ENCODE measurements at regions not wholly inside any gene's neighbourhood (a gene's known extent, or its start where the extent isn't known, plus 50 kb on each side); places are given as distances from the start of the nearest gene placed in this dataset.

DNA sequence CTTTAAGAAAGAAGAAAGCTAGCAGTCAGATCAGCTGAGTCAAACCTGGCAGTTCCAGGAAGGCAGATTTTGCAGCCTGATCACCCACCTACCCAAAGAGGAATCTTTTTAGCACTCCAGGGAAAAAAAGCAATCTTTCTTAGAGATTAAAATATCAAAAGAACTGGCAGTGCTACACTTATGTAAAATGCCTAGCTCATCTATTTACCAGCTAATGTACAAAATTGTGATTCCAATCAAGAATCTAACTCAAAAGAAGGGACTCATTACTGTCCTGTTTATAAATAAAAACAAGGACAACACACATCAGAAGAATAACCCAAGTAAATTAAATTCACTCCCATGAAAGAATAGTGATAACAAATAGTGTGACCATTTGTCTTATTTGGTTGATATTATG is 222.4 kb upstream of the ERCC4 start:
- TF ChIP-seq CTCF (IDR thresholded peaks at IDR 0.05 in 2 of 3, conservative IDR thresholded peaks at IDR 0.05 in 1 of 3; ENCODE audit: insufficient read depth in 2 of 3, low read depth in 1 of 3, low read length in 3 of 3), result no peak
- no peak for TF ChIP-seq ZSCAN29 (IDR thresholded peaks at IDR 0.05)
- TF ChIP-seq, protein P1, sequence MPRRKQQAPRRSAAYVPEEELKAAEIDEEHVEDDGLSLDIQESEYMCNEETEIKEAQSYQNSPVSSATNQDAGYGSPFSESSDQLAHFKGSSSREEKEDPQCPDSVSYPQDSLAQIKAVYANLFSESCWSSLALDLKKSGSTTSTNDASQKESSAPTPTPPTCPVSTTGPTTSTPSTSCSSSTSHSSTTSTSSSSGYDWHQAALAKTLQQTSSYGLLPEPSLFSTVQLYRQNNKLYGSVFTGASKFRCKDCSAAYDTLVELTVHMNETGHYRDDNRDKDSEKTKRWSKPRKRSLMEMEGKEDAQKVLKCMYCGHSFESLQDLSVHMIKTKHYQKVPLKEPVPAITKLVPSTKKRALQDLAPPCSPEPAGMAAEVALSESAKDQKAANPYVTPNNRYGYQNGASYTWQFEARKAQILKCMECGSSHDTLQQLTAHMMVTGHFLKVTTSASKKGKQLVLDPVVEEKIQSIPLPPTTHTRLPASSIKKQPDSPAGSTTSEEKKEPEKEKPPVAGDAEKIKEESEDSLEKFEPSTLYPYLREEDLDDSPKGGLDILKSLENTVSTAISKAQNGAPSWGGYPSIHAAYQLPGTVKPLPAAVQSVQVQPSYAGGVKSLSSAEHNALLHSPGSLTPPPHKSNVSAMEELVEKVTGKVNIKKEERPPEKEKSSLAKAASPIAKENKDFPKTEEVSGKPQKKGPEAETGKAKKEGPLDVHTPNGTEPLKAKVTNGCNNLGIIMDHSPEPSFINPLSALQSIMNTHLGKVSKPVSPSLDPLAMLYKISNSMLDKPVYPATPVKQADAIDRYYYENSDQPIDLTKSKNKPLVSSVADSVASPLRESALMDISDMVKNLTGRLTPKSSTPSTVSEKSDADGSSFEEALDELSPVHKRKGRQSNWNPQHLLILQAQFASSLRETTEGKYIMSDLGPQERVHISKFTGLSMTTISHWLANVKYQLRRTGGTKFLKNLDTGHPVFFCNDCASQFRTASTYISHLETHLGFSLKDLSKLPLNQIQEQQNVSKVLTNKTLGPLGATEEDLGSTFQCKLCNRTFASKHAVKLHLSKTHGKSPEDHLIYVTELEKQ (CRISPR knock-in tag; IDR thresholded peaks at IDR 0.05), result no peak
- TF ChIP-seq GATAD2A (IDR thresholded peaks at IDR 0.05), result no peak
- no peak for TF ChIP-seq RNF2 (IDR thresholded peaks at IDR 0.05)
